ENCODE measurements at regions not wholly inside any gene's neighbourhood (a gene's known extent, or its start where the extent isn't known, plus 50 kb on each side); places are given as distances from the start of the nearest gene placed in this dataset.

GRCh38 chr18:45243340-45244110, 371.8 kb upstream of the SLC14A2 start:
- Mint-ChIP-seq H3K36me3 (no peaks in the 10 kb centered on the region), H3K27ac (no peak overlapping the region), H3K27me3 (ENCODE audit: low read depth) (no peaks in the 10 kb centered on the region), H3K4me1 (peaks cover 9% of the 10 kb centered on the region), H3K9me3 (no peaks in the 10 kb centered on the region), H3K4me3 (no peak overlapping the region)
- no peak for TF ChIP-seq CTCF (IDR thresholded peaks at IDR 0.05; ENCODE audit: unreplicated experiment)
- no peak for DNase-seq (ENCODE audit: low spot score in 2 of 2, unreplicated experiment in 2 of 2)

GRCh38 chr18:45245091-45245511, 370.2 kb upstream of the SLC14A2 start:
- Mint-ChIP-seq H3K4me1 (peaks cover 18% of the 10 kb centered on the region), H3K27ac (no peak overlapping the region), H3K27me3 (ENCODE audit: low read depth) (no peaks in the 10 kb centered on the region), H3K4me3 (no peak overlapping the region), H3K36me3 (no peaks in the 10 kb centered on the region), H3K9me3 (no peaks in the 10 kb centered on the region)
- no peak for DNase-seq (ENCODE audit: low spot score in 2 of 2, unreplicated experiment in 2 of 2)
- TF ChIP-seq CTCF (IDR thresholded peaks at IDR 0.05; ENCODE audit: unreplicated experiment): no peak

- Mint-ChIP-seq H3K4me1 (peaks cover 23% of the 10 kb centered on the region), H3K27me3 (ENCODE audit: low read depth) (no peaks in the 10 kb centered on the region), H3K4me3 (no peak overlapping the region), H3K27ac (peak overlapping the region; percentile 6), H3K9me3 (no peaks in the 10 kb centered on the region), H3K36me3 (no peaks in the 10 kb centered on the region)
- TF ChIP-seq CTCF (IDR thresholded peaks at IDR 0.05; ENCODE audit: unreplicated experiment): no peak
- no peak for DNase-seq (ENCODE audit: low spot score in 2 of 2, unreplicated experiment in 2 of 2)
These were observed 366.9 kb upstream of the SLC14A2 start for GRCh38 chr18:45248240-45248903.

GRCh38 chr18:45249246-45249661, 366.0 kb upstream of the SLC14A2 start:
- Mint-ChIP-seq H3K4me3 (no peak overlapping the region), H3K4me1 (peaks cover 21% of the 10 kb centered on the region), H3K36me3 (no peaks in the 10 kb centered on the region), H3K27ac (peak overlapping the region; percentile 24), H3K9me3 (no peaks in the 10 kb centered on the region), H3K27me3 (ENCODE audit: low read depth) (no peaks in the 10 kb centered on the region)
- DNase-seq (ENCODE audit: low spot score in 2 of 2, unreplicated experiment in 2 of 2): no peak
- no peak for TF ChIP-seq CTCF (IDR thresholded peaks at IDR 0.05; ENCODE audit: unreplicated experiment)

- H3K9me3 Mint-ChIP-seq: no peaks in the 10 kb centered on the region
- H3K4me3 Mint-ChIP-seq: no peak overlapping the region
- no peaks in the 10 kb centered on the region for H3K27me3 Mint-ChIP-seq (ENCODE audit: low read depth)
- no peak for DNase-seq (ENCODE audit: low spot score in 2 of 2, unreplicated experiment in 2 of 2)
- no peak for TF ChIP-seq CTCF (IDR thresholded peaks at IDR 0.05; ENCODE audit: unreplicated experiment)
- H3K36me3 Mint-ChIP-seq: no peaks in the 10 kb centered on the region
- H3K4me1 Mint-ChIP-seq: peaks cover 28% of the 10 kb centered on the region
- H3K27ac Mint-ChIP-seq: no peak overlapping the region
These were observed 364.8 kb upstream of the SLC14A2 start for GRCh38 chr18:45250479-45250878.

Data from mesothelial cell of epicardium (in vitro differentiated cells).